ENCODE measurements at regions not wholly inside any gene's neighbourhood (a gene's known extent, or its start where the extent isn't known, plus 50 kb on each side); places are given as distances from the start of the nearest gene placed in this dataset.

GRCh38 chr11:110000031-110000502 is 93.1 kb upstream of the ZC3H12C start:
- no peak overlapping the region for H3K4me3 ChIP-seq
- no peaks in the 10 kb centered on the region for H3K27me3 ChIP-seq
- no peaks in the 10 kb centered on the region for H3K9me3 ChIP-seq
- no peak for DNase-seq (ENCODE audit: low spot score)
- peaks cover 0 to 4% of the 10 kb centered on the region in 2 donors for H3K4me1 ChIP-seq
- H3K36me3 ChIP-seq: no peaks in the 10 kb centered on the region
- no peak for TF ChIP-seq CTCF (IDR thresholded peaks at IDR 0.05)
- H3K27ac ChIP-seq: peak overlapping the region; percentile 1 to 43

- DNase-seq (ENCODE audit: low spot score): no peak
- Histone ChIP-seq H3K36me3 (no peaks in the 10 kb centered on the region), H3K4me1 (peaks cover 0 to 4% of the 10 kb centered on the region in 2 donors), H3K27ac (no peak overlapping the region), H3K9me3 (no peaks in the 10 kb centered on the region), H3K27me3 (no peaks in the 10 kb centered on the region), H3K4me3 (no peak overlapping the region)
- no peak for TF ChIP-seq CTCF (IDR thresholded peaks at IDR 0.05)
Observed at GRCh38 chr11:110000850-110001249, 92.3 kb upstream of the ZC3H12C start.

GRCh38 chr11:110003426-110003825 is 89.8 kb upstream of the ZC3H12C start:
- H3K4me1 ChIP-seq: peaks cover 0 to 4% of the 10 kb centered on the region in 2 donors
- H3K27me3 ChIP-seq: no peaks in the 10 kb centered on the region
- no peak for DNase-seq (ENCODE audit: low spot score)
- H3K9me3 ChIP-seq: no peaks in the 10 kb centered on the region
- TF ChIP-seq CTCF (IDR thresholded peaks at IDR 0.05): no peak
- no peak overlapping the region for H3K4me3 ChIP-seq
- no peaks in the 10 kb centered on the region for H3K36me3 ChIP-seq
- H3K27ac ChIP-seq: no peak overlapping the region

- no peak for DNase-seq (ENCODE audit: low spot score)
- no peak overlapping the region for H3K27ac ChIP-seq
- H3K4me1 ChIP-seq: no peaks in the 10 kb centered on the region
- no peaks in the 10 kb centered on the region for H3K36me3 ChIP-seq
- peaks cover 0 to 19% of the 10 kb centered on the region in 2 donors for H3K9me3 ChIP-seq
- H3K27me3 ChIP-seq: no peaks in the 10 kb centered on the region
- H3K4me3 ChIP-seq: no peak overlapping the region
- TF ChIP-seq CTCF (IDR thresholded peaks at IDR 0.05): no peak
Observed at GRCh38 chr11:110011595-110011994, 81.6 kb upstream of the ZC3H12C start.

GRCh38 chr11:110015695-110016094 is 77.5 kb upstream of the ZC3H12C start:
- TF ChIP-seq CTCF (IDR thresholded peaks at IDR 0.05): no peak

GRCh38 chr11:110019675-110020074 is 73.5 kb upstream of the ZC3H12C start:
- TF ChIP-seq CTCF (IDR thresholded peaks at IDR 0.05): no peak
- Histone ChIP-seq H3K9me3 (no peaks in the 10 kb centered on the region), H3K36me3 (no peaks in the 10 kb centered on the region), H3K27ac (no peak overlapping the region), H3K4me1 (no peaks in the 10 kb centered on the region), H3K4me3 (no peak overlapping the region), H3K27me3 (no peaks in the 10 kb centered on the region)
- DNase-seq (ENCODE audit: low spot score): no peak

More at GRCh38 chr11:110015695-110016094, 77.5 kb upstream of the ZC3H12C start:
- Histone ChIP-seq H3K27ac (no peak overlapping the region), H3K27me3 (no peaks in the 10 kb centered on the region), H3K4me3 (no peak overlapping the region), H3K4me1 (no peaks in the 10 kb centered on the region), H3K9me3 (peaks cover 0 to 14% of the 10 kb centered on the region in 2 donors), H3K36me3 (no peaks in the 10 kb centered on the region)
- DNase-seq (ENCODE audit: low spot score): no peak
